Gastroesophageal sphincter (tissue), 4 donors: ENCODE measurements at regions not wholly inside any gene's neighbourhood (a gene's known extent, or its start where the extent isn't known, plus 50 kb on each side); places are given as distances from the start of the nearest gene placed in this dataset.

Source experiments
- ATAC-seq: fragments of 150-250 bp; one replicate; pipeline ENCODE4 v1.9.1; 2016; ENCODE audit warnings: mild to moderate bottlenecking, moderate library complexity
- H3K27ac ChIP-seq, 4 donors: fragments of 200-600 bp; sonication (generic) in 3 of 4; 1 replicate in 3 of 4; 2 replicates in 1 of 4; pipeline ENCODE4 v1.5.1; 2016 to 2019
- H3K27me3 ChIP-seq: fragments of 200-600 bp; sonication (generic); one replicate; pipeline ENCODE4 v1.5.1; 2019
- H3K36me3 ChIP-seq, 2 donors: fragments of 200-600 bp; sonication (generic); one replicate each; pipeline ENCODE4 v1.5.1; 2019; ENCODE audit warnings: control low read depth in 1 of 2
- H3K4me1 ChIP-seq, 3 donors: fragments of 200-600 bp; sonication (generic); 1 replicate in 2 of 3; 2 replicates in 1 of 3; pipeline ENCODE4 v1.5.1; 2016 to 2019; ENCODE audit warnings: control low read depth in 2 of 3
- H3K4me3 ChIP-seq, 2 donors: fragments of 200-600 bp; sonication (generic); one replicate each; pipeline ENCODE4 v1.5.1; 2019; ENCODE audit warnings: mild to moderate bottlenecking in 1 of 2, moderate library complexity in 1 of 2
- H3K9me3 ChIP-seq, 3 donors: fragments of 200-600 bp; sonication (generic); one replicate each; pipeline ENCODE4 v1.5.1; 2017 to 2019; ENCODE audit warnings: control low read depth in 2 of 3
- EP300 ChIP-seq: sonication (generic); formaldehyde crosslinking; IDR thresholded peaks from one replicate; pipeline ENCODE4 v1.6.1; 2017; ENCODE audit warnings: antibody characterized with exemption, mild to moderate bottlenecking
- POLR2A ChIP-seq, 2 donors: fragments of 450-650 bp; IDR thresholded peaks; one replicate each; pipeline ENCODE4 v1.6.1; 2017; ENCODE audit warnings: antibody characterized with exemption in 2 of 2, mild to moderate bottlenecking in 2 of 2, moderate library complexity in 1 of 2
- POLR2AphosphoS5 ChIP-seq: sonication (generic); formaldehyde crosslinking; IDR thresholded peaks from one replicate; pipeline ENCODE4 v1.6.1; 2017; ENCODE audit warnings: antibody characterized with exemption
- WGBS, 2 donors: methylation state at CpG; one replicate each; pipeline ENCODE4 v1.1.5; 2018; ENCODE audit warnings: low coverage in 1 of 2; 5-methylcytosine and 5-hydroxymethylcytosine counted together
- TF ChIP-seq, protein P1 (sequence below), 4 experiments: fragments of 200-600 bp in 2 of 4; fragments of 450-650 bp in 2 of 4; sonication (generic) in 1 of 4; IDR thresholded peaks; one replicate each; pipeline ENCODE4 v1.5.1; 2017 to 2019; ENCODE audit warnings: antibody characterized with exemption in 4 of 4, mild to moderate bottlenecking in 2 of 4, moderate library complexity in 2 of 4

DNA sequence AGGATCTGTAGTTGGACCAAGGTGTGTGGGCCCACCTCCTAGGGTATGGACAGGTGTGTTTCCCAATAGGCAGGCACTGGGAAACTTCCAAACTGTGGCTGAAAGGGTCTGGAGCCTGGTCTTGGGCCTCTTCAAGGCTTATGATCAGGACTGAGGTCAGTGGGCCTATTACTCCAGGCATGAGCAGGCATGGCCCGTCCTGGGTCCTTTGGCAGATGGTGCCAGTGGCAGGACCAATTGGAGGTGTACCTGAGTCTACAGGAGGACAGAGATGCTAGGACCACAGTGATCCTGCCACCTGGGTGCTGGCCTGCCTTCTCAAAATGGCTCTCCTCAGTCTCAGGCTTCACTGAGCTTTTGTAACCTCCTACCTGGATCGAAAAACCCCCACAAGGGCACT is 95.4 kb downstream of the RAB18 start:
- Histone ChIP-seq H3K36me3 (no peaks in the 10 kb centered on the region), H3K27me3 (no peaks in the 10 kb centered on the region), H3K9me3 (no peaks in the 10 kb centered on the region), H3K4me1 (peaks cover 0 to 9% (median 0%) of the 10 kb centered on the region in 3 donors), H3K27ac (no peak overlapping the region), H3K4me3 (no peak overlapping the region)
- TF ChIP-seq EP300, result no peak
- TF ChIP-seq POLR2AphosphoS5, result no peak
- TF ChIP-seq, protein P1, sequence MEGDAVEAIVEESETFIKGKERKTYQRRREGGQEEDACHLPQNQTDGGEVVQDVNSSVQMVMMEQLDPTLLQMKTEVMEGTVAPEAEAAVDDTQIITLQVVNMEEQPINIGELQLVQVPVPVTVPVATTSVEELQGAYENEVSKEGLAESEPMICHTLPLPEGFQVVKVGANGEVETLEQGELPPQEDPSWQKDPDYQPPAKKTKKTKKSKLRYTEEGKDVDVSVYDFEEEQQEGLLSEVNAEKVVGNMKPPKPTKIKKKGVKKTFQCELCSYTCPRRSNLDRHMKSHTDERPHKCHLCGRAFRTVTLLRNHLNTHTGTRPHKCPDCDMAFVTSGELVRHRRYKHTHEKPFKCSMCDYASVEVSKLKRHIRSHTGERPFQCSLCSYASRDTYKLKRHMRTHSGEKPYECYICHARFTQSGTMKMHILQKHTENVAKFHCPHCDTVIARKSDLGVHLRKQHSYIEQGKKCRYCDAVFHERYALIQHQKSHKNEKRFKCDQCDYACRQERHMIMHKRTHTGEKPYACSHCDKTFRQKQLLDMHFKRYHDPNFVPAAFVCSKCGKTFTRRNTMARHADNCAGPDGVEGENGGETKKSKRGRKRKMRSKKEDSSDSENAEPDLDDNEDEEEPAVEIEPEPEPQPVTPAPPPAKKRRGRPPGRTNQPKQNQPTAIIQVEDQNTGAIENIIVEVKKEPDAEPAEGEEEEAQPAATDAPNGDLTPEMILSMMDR (IDR thresholded peaks at IDR 0.05), result no peak
- no peak for TF ChIP-seq POLR2A (IDR thresholded peaks at IDR 0.05)
- WGBS, 2 donors, result 92% methylated on average over 2 of the region's 2 CpGs; no CpG with 5 or more reads in 1 of the 2 donors
- ATAC-seq, result no peak

DNA sequence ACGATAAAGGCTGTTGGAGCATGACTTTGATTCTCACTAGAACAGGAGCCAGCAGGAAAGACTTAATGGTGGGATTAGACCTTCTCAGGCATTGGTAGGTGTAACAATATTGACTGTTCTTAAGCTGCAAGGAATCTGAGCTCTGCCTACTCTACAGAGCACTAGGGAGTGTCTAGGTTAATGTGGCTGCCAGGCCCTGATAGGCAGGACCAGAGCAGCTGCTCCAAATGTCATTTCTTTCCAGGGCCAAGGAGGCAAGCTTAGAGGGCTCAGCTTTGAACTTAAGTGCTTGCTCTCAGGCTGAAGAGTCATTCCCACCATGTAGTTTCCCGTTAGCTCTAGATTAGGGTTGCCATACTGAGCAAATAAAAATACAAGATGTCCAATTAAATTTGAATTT is 96.8 kb downstream of the RAB18 start:
- H3K27me3 ChIP-seq, result no peaks in the 10 kb centered on the region
- H3K4me1 ChIP-seq, result peaks cover 0 to 9% (median 0%) of the 10 kb centered on the region in 3 donors
- H3K27ac ChIP-seq, result no peak overlapping the region
- WGBS, 2 donors, result 63 to 100% methylated on average over 1 to 2 of the region's 2 CpGs
- TF ChIP-seq POLR2AphosphoS5 (no peak), EP300 (no peak), POLR2A (IDR thresholded peaks at IDR 0.05) (no peak)
- TF ChIP-seq, protein P1 (IDR thresholded peaks at IDR 0.05), result no peak
- H3K4me3 ChIP-seq, result no peak overlapping the region
- no peak for ATAC-seq
- no peaks in the 10 kb centered on the region for H3K9me3 ChIP-seq
- H3K36me3 ChIP-seq, result no peaks in the 10 kb centered on the region

DNA sequence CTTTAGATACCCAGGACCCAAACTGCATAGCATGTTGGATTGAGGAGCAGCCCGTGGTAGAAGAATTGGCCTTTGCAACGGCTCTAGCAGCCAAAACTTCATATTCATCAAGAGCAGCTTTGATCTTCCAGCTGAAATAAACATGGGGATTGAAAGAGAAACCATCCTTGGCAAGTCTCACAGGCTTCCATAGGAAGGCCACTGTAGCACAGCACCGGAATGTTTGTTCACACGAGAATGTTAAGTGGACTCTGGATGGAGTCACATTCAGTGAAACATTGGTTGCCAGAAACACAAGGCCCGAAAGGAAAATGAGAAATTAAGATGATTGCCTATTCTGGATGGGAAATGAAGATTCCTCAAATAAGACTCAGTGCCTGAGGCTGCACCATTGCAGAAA is 97.4 kb downstream of the RAB18 start:
- TF ChIP-seq, protein P1 (IDR thresholded peaks at IDR 0.05), result no peak
- no peak for TF ChIP-seq POLR2AphosphoS5
- no peak for TF ChIP-seq EP300
- TF ChIP-seq POLR2A (IDR thresholded peaks at IDR 0.05), result no peak
- Histone ChIP-seq H3K36me3 (no peaks in the 10 kb centered on the region), H3K27me3 (no peaks in the 10 kb centered on the region), H3K4me1 (peaks cover 0 to 9% (median 0%) of the 10 kb centered on the region in 3 donors), H3K27ac (peak overlapping the region in 1 of 4 donors; percentile 20), H3K9me3 (no peaks in the 10 kb centered on the region), H3K4me3 (no peak overlapping the region)
- no peak for ATAC-seq
- 22 to 36% methylated on average over 5 of the region's 5 CpGs for WGBS, 2 donors

DNA sequence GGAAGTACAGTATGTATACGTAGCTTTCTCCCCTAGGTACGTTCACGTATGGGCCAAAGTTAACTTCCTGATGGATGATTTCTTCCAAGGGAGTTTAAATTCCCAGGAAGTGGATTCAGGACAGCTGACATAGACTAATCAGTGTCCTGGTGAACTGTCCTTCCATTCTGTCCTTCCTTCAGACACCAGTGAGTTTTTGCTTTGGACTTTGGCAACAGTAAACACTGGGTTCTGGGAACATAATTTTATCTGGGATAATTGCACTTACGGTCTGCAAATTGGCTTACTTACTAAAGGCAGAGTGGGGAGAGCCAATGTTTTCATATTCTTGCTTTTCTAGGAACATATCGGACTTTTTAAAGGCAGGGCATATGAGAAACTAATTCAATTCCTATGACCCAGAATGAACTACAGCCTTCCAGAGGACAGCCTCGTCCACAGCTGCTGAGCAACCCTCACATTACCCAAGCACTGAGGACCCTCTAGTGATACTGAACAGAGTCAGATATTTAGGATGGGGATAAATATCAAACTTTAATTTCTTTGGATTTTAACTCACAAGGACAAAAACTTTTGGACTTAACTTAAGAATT is 97.9 kb downstream of the RAB18 start:
- WGBS, 2 donors, result 46 to 67% methylated on average over 6 of the region's 6 CpGs
- H3K9me3 ChIP-seq, result no peaks in the 10 kb centered on the region
- no peak overlapping the region for H3K4me3 ChIP-seq
- ATAC-seq, result no peak
- no peaks in the 10 kb centered on the region for H3K27me3 ChIP-seq
- no peak for TF ChIP-seq POLR2AphosphoS5
- no peak for TF ChIP-seq EP300
- TF ChIP-seq, protein P1 (IDR thresholded peaks at IDR 0.05), result no peak
- TF ChIP-seq POLR2A (IDR thresholded peaks at IDR 0.05), result no peak
- H3K27ac ChIP-seq, result peak overlapping the region in 1 of 4 donors; percentile 20
- peaks cover 0 to 9% (median 0%) of the 10 kb centered on the region in 3 donors for H3K4me1 ChIP-seq
- no peaks in the 10 kb centered on the region for H3K36me3 ChIP-seq

DNA sequence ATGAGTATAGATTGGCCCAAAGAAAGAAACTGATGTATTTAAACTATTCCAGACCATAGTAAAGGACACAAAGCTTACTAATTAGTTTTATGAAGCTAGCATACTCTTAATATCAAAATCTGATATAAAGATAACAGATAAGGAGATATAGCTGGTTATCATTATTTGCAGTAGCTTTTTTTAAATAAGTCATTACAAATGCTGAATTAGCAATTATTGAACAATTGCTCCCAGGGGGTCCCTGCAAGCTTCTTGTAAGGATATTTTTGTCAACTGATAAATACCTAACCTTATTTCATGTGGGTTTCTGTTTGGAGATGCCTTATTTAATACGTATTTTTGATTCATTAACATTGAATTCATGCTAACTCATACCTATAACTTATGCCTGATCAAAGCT is 99.0 kb downstream of the RAB18 start:
- Histone ChIP-seq H3K4me3 (no peak overlapping the region), H3K27ac (no peak overlapping the region), H3K9me3 (no peaks in the 10 kb centered on the region), H3K4me1 (peaks cover 0 to 9% (median 0%) of the 10 kb centered on the region in 3 donors), H3K27me3 (no peaks in the 10 kb centered on the region), H3K36me3 (no peaks in the 10 kb centered on the region)
- 85 to 86% methylated on average over 1 of the region's 1 CpG for WGBS, 2 donors
- no peak for TF ChIP-seq POLR2A (IDR thresholded peaks at IDR 0.05)
- TF ChIP-seq, protein P1 (IDR thresholded peaks at IDR 0.05), result no peak
- no peak for ATAC-seq
